Vagina (tissue), 2 donors: ENCODE measurements at regions not wholly inside any gene's neighbourhood (a gene's known extent, or its start where the extent isn't known, plus 50 kb on each side); places are given as distances from the start of the nearest gene placed in this dataset.

ENCODE experiments used
- DNase-seq, 2 donors: peaks; one replicate each; pipeline ENCODE4 v3.0.0-alpha.2; 2017; ENCODE audit errors: extremely low spot score in 2 of 2
- H3K27ac ChIP-seq: fragments of 200-600 bp; sonication (generic); one replicate; pipeline ENCODE4 v1.5.1; 2019
- H3K27me3 ChIP-seq: fragments of 200-600 bp; sonication (generic); one replicate; pipeline ENCODE4 v1.5.1; 2019
- H3K36me3 ChIP-seq, 2 donors: fragments of 200-600 bp; sonication (generic); one replicate each; pipeline ENCODE4 v1.5.1; 2017 to 2019
- H3K4me1 ChIP-seq: fragments of 200-600 bp; sonication (generic); one replicate; pipeline ENCODE4 v1.5.1; 2019
- H3K4me3 ChIP-seq, 2 donors: fragments of 200-600 bp; sonication (generic); 1 replicate in 1 of 2; 2 replicates in 1 of 2; pipeline ENCODE4 v1.5.1; 2016 to 2019
- H3K9me3 ChIP-seq: fragments of 200-600 bp; sonication (generic); one replicate; pipeline ENCODE4 v1.5.1; 2019
- CTCF ChIP-seq, 3 experiments: fragments of 450-650 bp in 2 of 3; fragments of 200-600 bp in 1 of 3; sonication (generic) in 1 of 3; IDR thresholded peaks; one replicate each; pipeline ENCODE4 v1.5.1; 2017 to 2019; ENCODE audit warnings: antibody characterized with exemption in 3 of 3, mild to moderate bottlenecking in 2 of 3, moderate library complexity in 2 of 3
- POLR2A ChIP-seq, 2 donors: fragments of 450-650 bp; IDR thresholded peaks; one replicate each; pipeline ENCODE4 v1.6.1; 2017; ENCODE audit warnings: antibody characterized with exemption in 2 of 2, mild to moderate bottlenecking in 2 of 2, moderate library complexity in 2 of 2
- POLR2AphosphoS5 ChIP-seq, 2 donors: sonication (generic); formaldehyde crosslinking; IDR thresholded peaks; one replicate each; pipeline ENCODE4 v1.9.0; 2017; ENCODE audit warnings: antibody characterized with exemption in 2 of 2, mild to moderate bottlenecking in 2 of 2, low read depth in 1 of 2; ENCODE audit not compliant: insufficient read depth in 1 of 2
- intact Hi-C: fragments of 100-400 bp; cut with DNase I; formaldehyde crosslinking; loops from one replicate; pipeline ENCODE4 v1.15.1; 2023

GRCh38 chr14:98878282-98878681, 393.7 kb downstream of the BCL11B start:
- Histone ChIP-seq H3K4me3 (no peak overlapping the region), H3K4me1 (no peaks in the 10 kb centered on the region), H3K27ac (no peak overlapping the region), H3K27me3 (no peaks in the 10 kb centered on the region), H3K36me3 (no peaks in the 10 kb centered on the region), H3K9me3 (no peaks in the 10 kb centered on the region)
- TF ChIP-seq POLR2A (IDR thresholded peaks at IDR 0.05) (no peak), CTCF (IDR thresholded peaks at IDR 0.05) (no peak), POLR2AphosphoS5 (IDR thresholded peaks at IDR 0.05; ENCODE audit: insufficient read depth in 1 of 2, low read depth in 1 of 2) (no peak)
- intact Hi-C loops: no loop called here
- no peak for DNase-seq

DNA sequence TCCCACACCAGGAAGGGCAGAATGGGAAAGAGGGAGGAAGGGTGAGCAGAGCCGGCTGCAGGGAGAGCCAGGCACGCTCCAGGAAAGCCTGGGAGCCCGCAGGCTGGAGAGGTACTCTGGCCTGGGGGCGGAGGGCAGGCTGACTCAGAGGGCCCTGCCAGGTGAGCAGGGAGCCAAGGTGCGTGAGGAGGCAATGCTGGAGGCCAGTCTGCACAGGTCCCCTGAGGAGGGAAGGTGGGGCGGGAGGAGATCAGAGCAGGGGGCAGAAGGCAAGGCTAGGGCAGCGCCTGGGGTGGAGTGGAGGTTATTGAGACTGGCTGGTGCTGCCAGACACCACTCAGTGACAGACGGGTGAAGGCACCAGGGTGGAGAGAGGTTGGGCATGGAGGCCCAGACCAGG, 385.0 kb downstream of the BCL11B start:
- Histone ChIP-seq H3K4me3 (no peak overlapping the region), H3K27me3 (no peaks in the 10 kb centered on the region), H3K4me1 (peaks cover 16% of the 10 kb centered on the region), H3K27ac (no peak overlapping the region), H3K9me3 (no peaks in the 10 kb centered on the region), H3K36me3 (no peaks in the 10 kb centered on the region)
- intact Hi-C loops: no loop called here
- no peak for DNase-seq
- TF ChIP-seq POLR2A (IDR thresholded peaks at IDR 0.05): no peak
- no peak for TF ChIP-seq CTCF (IDR thresholded peaks at IDR 0.05)
- no peak for TF ChIP-seq POLR2AphosphoS5 (IDR thresholded peaks at IDR 0.05; ENCODE audit: insufficient read depth in 1 of 2, low read depth in 1 of 2)

- Histone ChIP-seq H3K4me3 (no peak overlapping the region), H3K9me3 (no peaks in the 10 kb centered on the region), H3K27me3 (no peaks in the 10 kb centered on the region), H3K27ac (no peak overlapping the region), H3K36me3 (no peaks in the 10 kb centered on the region), H3K4me1 (peaks cover 19% of the 10 kb centered on the region)
- intact Hi-C loops: no loop called here
- DNase-seq: no peak
- no peak for TF ChIP-seq POLR2AphosphoS5 (IDR thresholded peaks at IDR 0.05; ENCODE audit: insufficient read depth in 1 of 2, low read depth in 1 of 2)
- TF ChIP-seq POLR2A (IDR thresholded peaks at IDR 0.05): no peak
- TF ChIP-seq CTCF (IDR thresholded peaks at IDR 0.05): no peak
These were observed 383.7 kb downstream of the BCL11B start for GRCh38 chr14:98888281-98888680.

DNA sequence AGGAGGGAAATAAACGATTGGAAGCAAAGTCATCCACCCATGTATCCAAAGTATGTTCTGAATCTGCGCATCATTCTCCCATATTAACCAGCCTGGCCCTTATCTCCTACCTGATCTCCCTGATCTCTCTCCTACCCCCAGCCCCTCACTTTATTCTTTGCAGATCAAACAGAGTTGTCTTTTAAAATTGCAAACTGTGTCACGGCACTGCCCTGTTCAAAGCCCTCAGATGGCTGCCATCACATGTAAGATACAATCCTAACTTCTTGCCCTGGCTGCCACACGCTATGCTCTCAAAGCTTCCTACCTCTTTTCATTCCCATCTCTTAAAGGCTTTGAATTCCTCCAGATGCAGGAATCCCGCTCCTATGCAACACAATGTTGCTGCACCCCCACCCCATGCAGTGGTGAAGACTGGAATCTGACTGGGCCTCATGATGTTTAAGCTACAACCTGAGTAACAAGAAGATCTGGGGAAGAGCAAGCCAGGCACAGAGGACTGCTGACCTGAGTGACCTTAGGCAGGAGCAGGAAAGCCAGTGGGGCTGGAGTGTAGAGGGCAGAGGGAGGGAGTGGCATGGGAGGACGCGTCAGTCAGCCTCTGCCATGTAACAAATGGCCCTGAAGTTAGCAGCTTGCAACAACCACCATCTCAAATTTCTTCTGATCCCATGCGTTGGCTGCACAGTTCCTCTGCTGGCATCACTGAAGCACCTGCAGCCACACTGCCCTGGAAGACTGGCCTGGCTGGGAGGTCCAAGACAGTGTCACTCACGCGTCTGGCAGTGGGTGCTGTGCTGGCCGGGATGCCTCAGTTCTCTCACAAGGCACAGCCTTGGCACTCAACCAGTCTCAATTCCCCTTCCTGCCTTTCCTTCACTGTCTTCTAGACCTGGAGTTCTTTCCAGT, 382.8 kb downstream of the BCL11B start:
- H3K9me3 ChIP-seq: no peaks in the 10 kb centered on the region
- intact Hi-C loops: no loop called here
- H3K4me1 ChIP-seq: peaks cover 19% of the 10 kb centered on the region
- H3K36me3 ChIP-seq: no peaks in the 10 kb centered on the region
- H3K27me3 ChIP-seq: no peaks in the 10 kb centered on the region
- TF ChIP-seq CTCF (IDR thresholded peaks at IDR 0.05): no peak
- no peak for TF ChIP-seq POLR2A (IDR thresholded peaks at IDR 0.05)
- TF ChIP-seq POLR2AphosphoS5 (IDR thresholded peaks at IDR 0.05; ENCODE audit: insufficient read depth in 1 of 2, low read depth in 1 of 2): no peak
- no peak overlapping the region for H3K4me3 ChIP-seq
- H3K27ac ChIP-seq: no peak overlapping the region
- no peak for DNase-seq

- no peak for DNase-seq
- no peaks in the 10 kb centered on the region for H3K9me3 ChIP-seq
- H3K27ac ChIP-seq: no peak overlapping the region
- H3K4me3 ChIP-seq: no peak overlapping the region
- H3K4me1 ChIP-seq: peaks cover 19% of the 10 kb centered on the region
- no peak for TF ChIP-seq POLR2A (IDR thresholded peaks at IDR 0.05)
- no peak for TF ChIP-seq CTCF (IDR thresholded peaks at IDR 0.05)
- no peak for TF ChIP-seq POLR2AphosphoS5 (IDR thresholded peaks at IDR 0.05; ENCODE audit: insufficient read depth in 1 of 2, low read depth in 1 of 2)
- H3K27me3 ChIP-seq: no peaks in the 10 kb centered on the region
- intact Hi-C loops: no loop called here
- H3K36me3 ChIP-seq: no peaks in the 10 kb centered on the region
These were observed 382.2 kb downstream of the BCL11B start for GRCh38 chr14:98889836-98890185.
